Fibroblast of lung (primary cell): ENCODE measurements at regions not wholly inside any gene's neighbourhood (a gene's known extent, or its start where the extent isn't known, plus 50 kb on each side); places are given as distances from the start of the nearest gene placed in this dataset.

Experiments used
- EZH2 ChIP-seq: IDR thresholded peaks from 2 replicates; pipeline ENCODE4 v1.5.1; 2012; ENCODE audit warnings: low read length, control low read depth, mild to moderate bottlenecking; ENCODE audit errors: missing control alignments
- TF ChIP-seq, protein P1 (sequence below), 2 donors: IDR thresholded peaks in 1 of 2; conservative IDR thresholded peaks in 1 of 2; 1 replicate in 1 of 2; 2 replicates in 1 of 2; pipeline ENCODE4 v1.5.1; 2011 to 2012; ENCODE audit warnings: low read length in 2 of 2, control low read depth in 1 of 2, inconsistent platforms in 1 of 2, low read depth in 1 of 2, mild to moderate bottlenecking in 1 of 2

GRCh38 chr11:2074266-2074825, 64.8 kb downstream of the IGF2 start:
- TF ChIP-seq, protein P1, sequence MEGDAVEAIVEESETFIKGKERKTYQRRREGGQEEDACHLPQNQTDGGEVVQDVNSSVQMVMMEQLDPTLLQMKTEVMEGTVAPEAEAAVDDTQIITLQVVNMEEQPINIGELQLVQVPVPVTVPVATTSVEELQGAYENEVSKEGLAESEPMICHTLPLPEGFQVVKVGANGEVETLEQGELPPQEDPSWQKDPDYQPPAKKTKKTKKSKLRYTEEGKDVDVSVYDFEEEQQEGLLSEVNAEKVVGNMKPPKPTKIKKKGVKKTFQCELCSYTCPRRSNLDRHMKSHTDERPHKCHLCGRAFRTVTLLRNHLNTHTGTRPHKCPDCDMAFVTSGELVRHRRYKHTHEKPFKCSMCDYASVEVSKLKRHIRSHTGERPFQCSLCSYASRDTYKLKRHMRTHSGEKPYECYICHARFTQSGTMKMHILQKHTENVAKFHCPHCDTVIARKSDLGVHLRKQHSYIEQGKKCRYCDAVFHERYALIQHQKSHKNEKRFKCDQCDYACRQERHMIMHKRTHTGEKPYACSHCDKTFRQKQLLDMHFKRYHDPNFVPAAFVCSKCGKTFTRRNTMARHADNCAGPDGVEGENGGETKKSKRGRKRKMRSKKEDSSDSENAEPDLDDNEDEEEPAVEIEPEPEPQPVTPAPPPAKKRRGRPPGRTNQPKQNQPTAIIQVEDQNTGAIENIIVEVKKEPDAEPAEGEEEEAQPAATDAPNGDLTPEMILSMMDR (conservative IDR thresholded peaks at IDR 0.05 in 1 of 2, IDR thresholded peaks at IDR 0.05 in 1 of 2; ENCODE audit: low read depth in 1 of 2, low read length in 2 of 2) = peak in 1 of 2 donors; percentile 19
- TF ChIP-seq EZH2 = no peak
